Fibroblast of pulmonary artery (primary cell): ENCODE measurements at regions not wholly inside any gene's neighbourhood (a gene's known extent, or its start where the extent isn't known, plus 50 kb on each side); places are given as distances from the start of the nearest gene placed in this dataset.

Experiments
- DNase-seq: peaks from one replicate; pipeline ENCODE4 v3.0.0-alpha.2; 2010; ENCODE audit warnings: low read depth
- H3K4me3 ChIP-seq: replicated peaks from 2 replicates; pipeline ENCODE4 v1.5.1; 2011; ENCODE audit warnings: low read depth, mild to moderate bottlenecking, control low read depth, low read length, moderate library complexity
- TF ChIP-seq, protein P1 (sequence below): IDR thresholded peaks from 2 replicates; pipeline ENCODE4 v1.5.1; 2011; ENCODE audit warnings: mild to moderate bottlenecking, control low read depth, low read length, inconsistent platforms; ENCODE audit errors: missing control alignments

DNA sequence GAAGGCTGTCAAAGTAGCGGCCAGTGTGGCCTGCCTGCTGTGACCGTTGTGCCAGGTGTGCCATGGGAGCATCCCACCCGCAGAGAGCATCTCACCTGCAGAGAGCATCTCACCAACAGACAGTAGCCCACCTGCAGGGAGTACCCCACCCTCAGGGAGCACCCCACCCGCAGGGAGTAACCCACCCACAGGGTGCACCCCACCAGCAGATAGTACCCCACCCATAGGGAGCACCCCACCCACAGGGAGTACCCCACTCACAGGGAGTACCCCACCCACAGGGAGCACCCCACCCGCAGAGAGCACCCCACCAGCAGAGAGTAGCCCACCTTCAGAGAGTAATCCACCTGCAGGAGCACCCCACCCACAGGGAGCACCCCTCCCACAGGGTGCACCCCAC lies 476.5 kb downstream of the TCERG1L start:
- H3K4me3 ChIP-seq, result no peak overlapping the region
- TF ChIP-seq, protein P1, sequence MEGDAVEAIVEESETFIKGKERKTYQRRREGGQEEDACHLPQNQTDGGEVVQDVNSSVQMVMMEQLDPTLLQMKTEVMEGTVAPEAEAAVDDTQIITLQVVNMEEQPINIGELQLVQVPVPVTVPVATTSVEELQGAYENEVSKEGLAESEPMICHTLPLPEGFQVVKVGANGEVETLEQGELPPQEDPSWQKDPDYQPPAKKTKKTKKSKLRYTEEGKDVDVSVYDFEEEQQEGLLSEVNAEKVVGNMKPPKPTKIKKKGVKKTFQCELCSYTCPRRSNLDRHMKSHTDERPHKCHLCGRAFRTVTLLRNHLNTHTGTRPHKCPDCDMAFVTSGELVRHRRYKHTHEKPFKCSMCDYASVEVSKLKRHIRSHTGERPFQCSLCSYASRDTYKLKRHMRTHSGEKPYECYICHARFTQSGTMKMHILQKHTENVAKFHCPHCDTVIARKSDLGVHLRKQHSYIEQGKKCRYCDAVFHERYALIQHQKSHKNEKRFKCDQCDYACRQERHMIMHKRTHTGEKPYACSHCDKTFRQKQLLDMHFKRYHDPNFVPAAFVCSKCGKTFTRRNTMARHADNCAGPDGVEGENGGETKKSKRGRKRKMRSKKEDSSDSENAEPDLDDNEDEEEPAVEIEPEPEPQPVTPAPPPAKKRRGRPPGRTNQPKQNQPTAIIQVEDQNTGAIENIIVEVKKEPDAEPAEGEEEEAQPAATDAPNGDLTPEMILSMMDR, result no peak
- DNase-seq, result no peak

DNA sequence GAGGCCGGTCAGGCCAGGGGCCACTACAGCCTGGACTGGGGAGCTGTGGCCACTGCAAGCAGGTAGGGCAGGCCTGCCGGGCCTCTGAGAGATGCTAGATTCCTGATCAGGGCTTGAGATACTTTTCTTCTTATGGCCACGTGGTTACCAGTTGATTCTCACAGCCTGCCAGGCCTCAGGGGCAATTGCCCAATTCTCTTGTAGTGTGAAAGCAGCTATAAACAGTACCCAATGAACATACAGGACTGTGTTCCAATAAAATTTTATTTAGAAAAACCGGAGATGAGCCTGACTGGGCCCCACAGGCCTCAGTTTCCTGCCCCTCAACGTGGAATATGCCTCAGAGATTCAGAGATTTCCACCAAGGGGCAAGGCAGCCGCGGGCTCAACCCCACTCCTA lies 475.2 kb downstream of the TCERG1L start:
- TF ChIP-seq, protein P1, result no peak
- DNase-seq, result no peak

DNA sequence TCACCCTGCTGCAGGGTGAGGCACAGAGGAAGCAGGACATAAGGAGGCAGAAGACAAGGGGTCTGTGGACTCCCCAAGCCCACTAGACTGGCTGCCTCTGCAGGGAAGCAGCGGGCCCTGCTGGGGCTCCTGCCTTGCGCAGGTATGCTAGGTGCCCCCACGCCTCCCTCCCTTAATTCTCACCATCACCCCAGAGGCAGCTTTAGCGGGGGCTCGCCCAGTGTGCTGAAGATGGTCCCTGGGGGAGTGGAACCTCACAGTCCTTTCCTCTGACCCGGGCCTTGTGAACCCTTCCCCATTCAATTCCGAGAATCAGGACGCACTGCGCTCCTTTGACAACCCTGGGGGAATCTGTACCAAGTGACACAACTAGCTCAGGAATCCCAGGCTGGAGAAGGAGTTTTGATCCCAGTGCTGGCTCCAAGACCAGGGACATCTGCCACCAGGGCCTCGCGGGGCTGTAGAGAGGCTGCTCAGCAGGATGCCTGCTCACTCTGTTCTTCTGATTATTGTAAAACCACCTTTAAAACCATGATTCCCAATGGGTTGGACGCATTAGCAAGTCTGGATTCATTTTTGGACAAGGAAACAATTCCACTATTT lies 468.4 kb downstream of the TCERG1L start:
- TF ChIP-seq, protein P1, result no peak
- no peak overlapping the region for H3K4me3 ChIP-seq
- no peak for DNase-seq

More for the DNA sequence above, 475.2 kb downstream of the TCERG1L start:
- H3K4me3 ChIP-seq, result no peak overlapping the region

DNA sequence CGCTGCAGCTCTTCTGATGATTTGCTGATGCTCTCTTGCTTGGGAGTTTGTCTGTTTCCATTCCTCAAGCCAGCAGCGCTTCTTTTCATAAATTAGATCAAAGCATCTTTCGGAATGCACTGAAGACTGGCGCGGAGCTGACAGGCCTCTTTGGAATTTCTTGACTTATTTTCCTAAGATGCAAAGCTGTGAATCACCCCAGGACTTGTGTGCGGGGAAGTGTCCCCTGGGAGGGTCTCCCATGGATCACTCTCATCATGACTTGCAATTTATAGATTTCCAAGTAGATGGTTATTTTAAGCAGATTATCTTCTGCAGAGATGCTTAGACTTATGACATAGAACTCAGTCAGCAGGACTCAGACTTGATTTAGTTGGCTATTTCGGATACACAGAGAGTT lies 467.2 kb downstream of the TCERG1L start:
- no peak for DNase-seq
- no peak overlapping the region for H3K4me3 ChIP-seq
- TF ChIP-seq, protein P1, result no peak

DNA sequence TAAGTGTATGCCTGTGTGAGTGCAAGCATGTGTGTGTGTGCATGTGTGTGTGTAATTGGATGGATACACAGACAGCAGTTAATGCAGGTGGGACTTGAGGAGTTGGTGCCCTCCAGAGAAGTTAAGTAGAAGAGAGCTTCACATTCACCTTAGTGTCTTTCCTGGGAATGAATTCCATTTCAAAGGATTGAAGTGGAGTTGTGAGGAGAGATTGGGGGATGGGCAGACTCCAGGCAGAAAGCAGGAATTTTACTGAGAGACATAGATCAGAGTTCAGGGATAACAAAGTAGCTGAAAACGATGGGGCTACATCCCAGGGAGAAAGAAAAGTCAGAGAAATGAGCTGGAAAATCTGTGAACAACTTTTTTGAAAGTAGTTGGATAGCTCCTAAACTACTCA lies 464.4 kb downstream of the TCERG1L start:
- TF ChIP-seq, protein P1, result no peak
- H3K4me3 ChIP-seq, result no peak overlapping the region
- no peak for DNase-seq

DNA sequence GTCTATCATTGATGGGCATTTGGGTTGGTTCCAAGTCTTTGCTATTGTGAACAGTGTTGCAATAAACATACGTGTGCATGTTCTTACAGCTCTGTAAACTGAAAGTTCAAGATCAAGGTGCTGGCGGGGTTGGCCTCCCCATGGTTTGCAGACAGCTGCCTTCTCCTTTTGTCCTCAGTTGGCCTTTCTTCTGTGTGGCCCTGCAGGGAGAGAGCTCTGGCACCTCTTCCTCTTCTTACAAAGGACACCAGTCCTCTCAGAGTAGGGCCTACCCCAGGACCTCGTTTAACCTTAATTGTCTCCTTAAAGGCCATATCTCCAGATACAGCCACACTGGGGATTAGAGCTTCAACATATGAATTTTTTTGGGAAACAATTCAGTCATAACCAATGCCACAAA lies 462.7 kb downstream of the TCERG1L start:
- DNase-seq, result no peak
- H3K4me3 ChIP-seq, result no peak overlapping the region
- TF ChIP-seq, protein P1, result no peak

DNA sequence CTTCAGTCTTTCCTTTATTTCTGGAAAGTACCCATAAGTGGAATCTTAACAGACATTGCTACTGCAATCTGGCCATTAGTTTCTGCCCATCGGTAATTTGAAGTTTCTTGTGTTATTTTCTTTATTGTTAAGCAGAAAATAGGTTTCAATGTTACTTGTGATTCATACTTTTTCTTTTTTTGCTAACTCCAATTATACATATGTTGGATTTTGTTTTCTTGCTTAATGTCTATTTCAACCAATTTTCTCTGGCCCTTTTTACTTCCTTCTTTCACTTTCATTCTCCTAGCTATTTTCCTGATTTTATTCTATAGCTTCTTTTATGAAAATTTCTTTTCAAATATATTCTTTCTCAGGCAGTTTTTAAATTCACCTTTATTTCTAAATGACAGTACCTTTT lies 457.4 kb downstream of the TCERG1L start:
- TF ChIP-seq, protein P1, result no peak
- no peak overlapping the region for H3K4me3 ChIP-seq
- DNase-seq, result no peak
